Mucosa of descending colon (tissue), 3 donors: ENCODE measurements at regions not wholly inside any gene's neighbourhood (a gene's known extent, or its start where the extent isn't known, plus 50 kb on each side); places are given as distances from the start of the nearest gene placed in this dataset.

Experiments
- ATAC-seq: fragments of 200-7000 bp; cut with Tn5 transposase; one replicate; pipeline ENCODE4 v1.9.1; 2020; ENCODE audit warnings: mild to moderate bottlenecking, moderate library complexity
- DNase-seq, 3 donors: peaks; one replicate each; pipeline ENCODE4 v3.0.0-alpha.2; 2020
- H3K36me3 ChIP-seq: fragments of 200-600 bp; one replicate; pipeline ENCODE4 v1.8.0; 2021; ENCODE audit warnings: low read depth, mild to moderate bottlenecking
- H3K4me1 ChIP-seq: fragments of 200-600 bp; one replicate; pipeline ENCODE4 v1.8.0; 2021; ENCODE audit warnings: low read depth, mild to moderate bottlenecking
- H3K4me3 ChIP-seq: fragments of 200-600 bp; one replicate; pipeline ENCODE4 v1.8.0; 2021; ENCODE audit warnings: mild to moderate bottlenecking
- H3K9me3 ChIP-seq: fragments of 200-600 bp; one replicate; pipeline ENCODE4 v1.8.0; 2021; ENCODE audit warnings: mild to moderate bottlenecking
- intact Hi-C, 2 donors: fragments of 100-400 bp; cut with DNase I in 1 of 2; cut with micrococcal nuclease in 1 of 2; formaldehyde crosslinking; loops; one replicate each; pipeline versions ENCODE4 v1.11.0 to v1.11.1; 2022; cut with DNase I, micrococcal nuclease
- TF ChIP-seq, protein P1 (sequence below): fragments of 200-600 bp; IDR thresholded peaks from one replicate; pipeline ENCODE4 v1.8.0; 2022; ENCODE audit warnings: antibody characterized with exemption, mild to moderate bottlenecking
- donor health status: DM: no; HTN: no; CAD: no; lungs with moderate emphysema.
- donor health status: DM: no; HTN: no; CAD: no.
- donor health status: DM: no; HTN: yes; CAD: no.

GRCh38 chr4:22911285-22911684 lies 218.5 kb downstream of the GBA3 start:
- H3K4me3 ChIP-seq = no peak overlapping the region
- DNase-seq = no peak
- no peaks in the 10 kb centered on the region for H3K9me3 ChIP-seq
- TF ChIP-seq, protein P1, sequence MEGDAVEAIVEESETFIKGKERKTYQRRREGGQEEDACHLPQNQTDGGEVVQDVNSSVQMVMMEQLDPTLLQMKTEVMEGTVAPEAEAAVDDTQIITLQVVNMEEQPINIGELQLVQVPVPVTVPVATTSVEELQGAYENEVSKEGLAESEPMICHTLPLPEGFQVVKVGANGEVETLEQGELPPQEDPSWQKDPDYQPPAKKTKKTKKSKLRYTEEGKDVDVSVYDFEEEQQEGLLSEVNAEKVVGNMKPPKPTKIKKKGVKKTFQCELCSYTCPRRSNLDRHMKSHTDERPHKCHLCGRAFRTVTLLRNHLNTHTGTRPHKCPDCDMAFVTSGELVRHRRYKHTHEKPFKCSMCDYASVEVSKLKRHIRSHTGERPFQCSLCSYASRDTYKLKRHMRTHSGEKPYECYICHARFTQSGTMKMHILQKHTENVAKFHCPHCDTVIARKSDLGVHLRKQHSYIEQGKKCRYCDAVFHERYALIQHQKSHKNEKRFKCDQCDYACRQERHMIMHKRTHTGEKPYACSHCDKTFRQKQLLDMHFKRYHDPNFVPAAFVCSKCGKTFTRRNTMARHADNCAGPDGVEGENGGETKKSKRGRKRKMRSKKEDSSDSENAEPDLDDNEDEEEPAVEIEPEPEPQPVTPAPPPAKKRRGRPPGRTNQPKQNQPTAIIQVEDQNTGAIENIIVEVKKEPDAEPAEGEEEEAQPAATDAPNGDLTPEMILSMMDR = no peak
- no peaks in the 10 kb centered on the region for H3K36me3 ChIP-seq
- ATAC-seq = no peak
- no peaks in the 10 kb centered on the region for H3K4me1 ChIP-seq
- intact Hi-C loops = no loop called here

DNA sequence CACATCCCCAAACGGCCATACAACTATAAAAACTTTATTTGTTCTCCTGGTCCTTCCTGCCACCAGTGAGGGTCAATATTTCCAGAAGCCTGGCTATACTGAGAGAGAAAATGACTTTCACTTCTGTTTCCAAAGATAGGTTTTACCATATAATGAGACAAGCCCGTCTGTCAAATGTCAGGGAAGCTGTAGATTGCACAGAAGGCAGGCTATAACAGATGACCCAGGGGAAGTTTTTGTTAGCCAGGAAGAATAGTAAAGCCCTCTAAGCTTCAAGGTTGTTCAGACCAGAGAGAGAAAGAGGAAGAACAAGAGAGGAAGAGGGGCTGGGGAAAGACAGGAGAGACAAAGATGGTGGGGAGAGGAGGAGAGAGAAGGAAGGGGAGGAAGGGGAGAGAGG lies 217.5 kb downstream of the GBA3 start:
- Histone ChIP-seq H3K9me3 (no peaks in the 10 kb centered on the region), H3K4me3 (no peak overlapping the region), H3K36me3 (no peaks in the 10 kb centered on the region), H3K4me1 (no peaks in the 10 kb centered on the region)
- no peak for DNase-seq
- TF ChIP-seq, protein P1 = no peak
- ATAC-seq = no peak
- intact Hi-C loops = no loop called here

DNA sequence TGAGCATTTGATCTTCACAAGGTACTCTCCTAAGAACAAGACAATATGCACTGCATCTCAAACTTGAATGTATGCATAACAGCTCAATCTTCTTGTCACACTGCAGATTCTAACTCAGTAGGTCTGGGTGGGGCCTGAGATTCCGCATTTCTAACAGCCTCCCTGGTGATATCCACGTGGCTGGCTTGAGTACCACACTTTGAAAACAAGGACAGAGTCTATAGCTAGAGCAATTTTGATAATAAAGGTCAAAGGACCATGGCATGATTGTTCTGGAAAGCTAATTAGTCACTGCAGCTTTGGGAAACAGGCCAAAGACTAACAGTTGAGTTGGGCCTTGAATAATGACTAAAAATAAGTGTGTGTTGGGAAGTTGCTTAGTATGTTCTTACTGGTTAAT lies 213.3 kb downstream of the GBA3 start:
- ATAC-seq = peak; percentile 46
- no peak for DNase-seq
- intact Hi-C loops = no loop called here
- TF ChIP-seq, protein P1 = no peak
- H3K9me3 ChIP-seq = no peaks in the 10 kb centered on the region
- no peak overlapping the region for H3K4me3 ChIP-seq
- no peaks in the 10 kb centered on the region for H3K4me1 ChIP-seq
- H3K36me3 ChIP-seq = no peaks in the 10 kb centered on the region

GRCh38 chr4:22903913-22904312 lies 211.2 kb downstream of the GBA3 start:
- intact Hi-C loops = no loop called here
- H3K36me3 ChIP-seq = no peaks in the 10 kb centered on the region
- TF ChIP-seq, protein P1 = no peak
- H3K4me1 ChIP-seq = no peaks in the 10 kb centered on the region
- DNase-seq (no peak), ATAC-seq (no peak)
- H3K9me3 ChIP-seq = no peaks in the 10 kb centered on the region
- H3K4me3 ChIP-seq = no peak overlapping the region

GRCh38 chr4:22901631-22902030 lies 208.9 kb downstream of the GBA3 start:
- no peak overlapping the region for H3K4me3 ChIP-seq
- DNase-seq (no peak), ATAC-seq (no peak)
- no peaks in the 10 kb centered on the region for H3K9me3 ChIP-seq
- TF ChIP-seq, protein P1 = no peak
- intact Hi-C loops = no loop called here
- H3K36me3 ChIP-seq = no peaks in the 10 kb centered on the region
- no peaks in the 10 kb centered on the region for H3K4me1 ChIP-seq

- TF ChIP-seq, protein P1 = no peak
- Histone ChIP-seq H3K4me3 (no peak overlapping the region), H3K9me3 (no peaks in the 10 kb centered on the region), H3K4me1 (no peaks in the 10 kb centered on the region), H3K36me3 (no peaks in the 10 kb centered on the region)
- intact Hi-C loops = no loop called here
- ATAC-seq = no peak
- no peak for DNase-seq
Measured at GRCh38 chr4:22900876-22901275, 208.1 kb downstream of the GBA3 start.
